Stomach (tissue), 4 donors: ENCODE measurements at regions not wholly inside any gene's neighbourhood (a gene's known extent, or its start where the extent isn't known, plus 50 kb on each side); places are given as distances from the start of the nearest gene placed in this dataset.

ENCODE experiments used
- CTCF ChIP-seq, 7 experiments: fragments of 450-650 bp in 4 of 7; fragments of 200-600 bp in 3 of 7; sonication (generic) in 3 of 7; IDR thresholded peaks; one replicate each; pipeline ENCODE4 v1.5.1; 2016 to 2019; ENCODE audit warnings: antibody characterized with exemption in 7 of 7, control low read depth in 2 of 7, mild to moderate bottlenecking in 1 of 7
- EP300 ChIP-seq: sonication (generic); formaldehyde crosslinking; IDR thresholded peaks from one replicate; pipeline ENCODE4 v1.6.1; 2017; ENCODE audit warnings: antibody characterized with exemption
- POLR2A ChIP-seq, 4 donors: fragments of 450-650 bp; IDR thresholded peaks; one replicate each; pipeline ENCODE4 v1.6.1; 2016; ENCODE audit warnings: antibody characterized with exemption in 4 of 4, control low read depth in 2 of 4, mild to moderate bottlenecking in 1 of 4, moderate library complexity in 1 of 4
- POLR2AphosphoS5 ChIP-seq, 3 donors: sonication (generic); formaldehyde crosslinking; IDR thresholded peaks; one replicate each; pipeline ENCODE4 v1.6.1; 2016; ENCODE audit warnings: antibody characterized with exemption in 3 of 3

- TF ChIP-seq CTCF (IDR thresholded peaks at IDR 0.05), result no peak
- TF ChIP-seq EP300, result no peak
- TF ChIP-seq POLR2A (IDR thresholded peaks at IDR 0.05), result no peak
- TF ChIP-seq POLR2AphosphoS5 (IDR thresholded peaks at IDR 0.05), result no peak
Measured at GRCh38 chr19:30842926-30843325, 470.7 kb downstream of the ZNF536 start.
